ENCODE measurements at regions not wholly inside any gene's neighbourhood (a gene's known extent, or its start where the extent isn't known, plus 50 kb on each side); places are given as distances from the start of the nearest gene placed in this dataset.

DNA sequence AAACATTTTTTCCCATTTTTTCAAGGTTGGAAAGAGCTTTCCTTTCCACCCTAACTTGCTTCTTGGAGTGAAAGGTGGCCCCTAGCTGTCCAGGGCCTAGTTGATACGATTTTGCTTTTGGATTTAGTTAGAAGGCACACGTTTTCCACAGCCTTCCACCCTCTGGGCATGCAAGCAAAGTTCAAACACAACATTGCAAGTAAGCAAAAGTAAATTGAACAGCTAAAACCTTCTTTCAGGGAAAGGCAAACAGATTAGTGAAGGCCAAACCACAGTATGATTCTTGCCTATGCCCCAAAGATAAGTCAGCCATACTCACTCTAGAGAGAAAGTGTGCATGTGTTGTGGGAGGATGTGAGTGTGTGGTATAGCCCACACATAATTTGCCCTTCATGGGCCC is 273.7 kb upstream of the KLHL29 start:
- TF ChIP-seq POLR2A (IDR thresholded peaks at IDR 0.05): no peak
- TF ChIP-seq, protein P1, sequence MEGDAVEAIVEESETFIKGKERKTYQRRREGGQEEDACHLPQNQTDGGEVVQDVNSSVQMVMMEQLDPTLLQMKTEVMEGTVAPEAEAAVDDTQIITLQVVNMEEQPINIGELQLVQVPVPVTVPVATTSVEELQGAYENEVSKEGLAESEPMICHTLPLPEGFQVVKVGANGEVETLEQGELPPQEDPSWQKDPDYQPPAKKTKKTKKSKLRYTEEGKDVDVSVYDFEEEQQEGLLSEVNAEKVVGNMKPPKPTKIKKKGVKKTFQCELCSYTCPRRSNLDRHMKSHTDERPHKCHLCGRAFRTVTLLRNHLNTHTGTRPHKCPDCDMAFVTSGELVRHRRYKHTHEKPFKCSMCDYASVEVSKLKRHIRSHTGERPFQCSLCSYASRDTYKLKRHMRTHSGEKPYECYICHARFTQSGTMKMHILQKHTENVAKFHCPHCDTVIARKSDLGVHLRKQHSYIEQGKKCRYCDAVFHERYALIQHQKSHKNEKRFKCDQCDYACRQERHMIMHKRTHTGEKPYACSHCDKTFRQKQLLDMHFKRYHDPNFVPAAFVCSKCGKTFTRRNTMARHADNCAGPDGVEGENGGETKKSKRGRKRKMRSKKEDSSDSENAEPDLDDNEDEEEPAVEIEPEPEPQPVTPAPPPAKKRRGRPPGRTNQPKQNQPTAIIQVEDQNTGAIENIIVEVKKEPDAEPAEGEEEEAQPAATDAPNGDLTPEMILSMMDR (IDR thresholded peaks at IDR 0.05): no peak

Measured in testis (tissue), 2 donors.